Transverse colon (tissue), 4 donors: ENCODE measurements at regions not wholly inside any gene's neighbourhood (a gene's known extent, or its start where the extent isn't known, plus 50 kb on each side); places are given as distances from the start of the nearest gene placed in this dataset.

Experiments used
- POLR2A ChIP-seq: fragments of 450-650 bp; IDR thresholded peaks from one replicate; pipeline ENCODE4 v1.6.1; 2016; ENCODE audit warnings: antibody characterized with exemption, mild to moderate bottlenecking, moderate library complexity
- POLR2AphosphoS5 ChIP-seq, 3 donors: sonication (generic); formaldehyde crosslinking; IDR thresholded peaks; one replicate each; pipeline ENCODE4 v1.6.1; 2016; ENCODE audit warnings: antibody characterized with exemption in 3 of 3
- TF ChIP-seq, protein P1 (sequence below), 5 experiments: fragments of 200-600 bp in 3 of 5; fragments of 450-650 bp in 2 of 5; sonication (generic) in 3 of 5; IDR thresholded peaks; 1 replicate in 2 of 5; 2 replicates in 3 of 5; pipeline ENCODE4 v1.5.1; 2016 to 2017; ENCODE audit warnings: antibody characterized with exemption in 5 of 5, inconsistent platforms in 3 of 5, mild to moderate bottlenecking in 2 of 5, moderate library complexity in 1 of 5

DNA sequence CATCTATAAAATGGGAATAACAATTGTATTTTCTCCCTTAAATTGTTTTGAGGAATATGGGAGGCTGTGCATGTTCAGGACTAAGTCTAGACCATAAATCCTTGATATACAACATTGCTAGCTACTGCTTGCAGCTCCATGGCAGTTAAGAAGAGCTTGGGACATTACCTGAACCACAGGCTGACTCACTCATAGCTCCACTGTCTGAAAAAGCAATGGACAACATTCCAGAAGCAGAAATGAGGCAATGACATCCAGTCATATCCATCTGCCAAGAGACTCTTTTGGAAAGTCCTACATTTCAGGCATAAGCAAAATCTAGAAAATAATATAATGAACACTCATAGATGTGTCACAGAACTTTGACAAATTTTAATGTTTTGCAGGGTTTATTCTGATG lies 167.3 kb upstream of the LEF1 start:
- TF ChIP-seq POLR2A (no peak), POLR2AphosphoS5 (IDR thresholded peaks at IDR 0.05) (no peak)
- TF ChIP-seq, protein P1, sequence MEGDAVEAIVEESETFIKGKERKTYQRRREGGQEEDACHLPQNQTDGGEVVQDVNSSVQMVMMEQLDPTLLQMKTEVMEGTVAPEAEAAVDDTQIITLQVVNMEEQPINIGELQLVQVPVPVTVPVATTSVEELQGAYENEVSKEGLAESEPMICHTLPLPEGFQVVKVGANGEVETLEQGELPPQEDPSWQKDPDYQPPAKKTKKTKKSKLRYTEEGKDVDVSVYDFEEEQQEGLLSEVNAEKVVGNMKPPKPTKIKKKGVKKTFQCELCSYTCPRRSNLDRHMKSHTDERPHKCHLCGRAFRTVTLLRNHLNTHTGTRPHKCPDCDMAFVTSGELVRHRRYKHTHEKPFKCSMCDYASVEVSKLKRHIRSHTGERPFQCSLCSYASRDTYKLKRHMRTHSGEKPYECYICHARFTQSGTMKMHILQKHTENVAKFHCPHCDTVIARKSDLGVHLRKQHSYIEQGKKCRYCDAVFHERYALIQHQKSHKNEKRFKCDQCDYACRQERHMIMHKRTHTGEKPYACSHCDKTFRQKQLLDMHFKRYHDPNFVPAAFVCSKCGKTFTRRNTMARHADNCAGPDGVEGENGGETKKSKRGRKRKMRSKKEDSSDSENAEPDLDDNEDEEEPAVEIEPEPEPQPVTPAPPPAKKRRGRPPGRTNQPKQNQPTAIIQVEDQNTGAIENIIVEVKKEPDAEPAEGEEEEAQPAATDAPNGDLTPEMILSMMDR (IDR thresholded peaks at IDR 0.05) = no peak
